ENCODE measurements at regions not wholly inside any gene's neighbourhood (a gene's known extent, or its start where the extent isn't known, plus 50 kb on each side); places are given as distances from the start of the nearest gene placed in this dataset.

DNA sequence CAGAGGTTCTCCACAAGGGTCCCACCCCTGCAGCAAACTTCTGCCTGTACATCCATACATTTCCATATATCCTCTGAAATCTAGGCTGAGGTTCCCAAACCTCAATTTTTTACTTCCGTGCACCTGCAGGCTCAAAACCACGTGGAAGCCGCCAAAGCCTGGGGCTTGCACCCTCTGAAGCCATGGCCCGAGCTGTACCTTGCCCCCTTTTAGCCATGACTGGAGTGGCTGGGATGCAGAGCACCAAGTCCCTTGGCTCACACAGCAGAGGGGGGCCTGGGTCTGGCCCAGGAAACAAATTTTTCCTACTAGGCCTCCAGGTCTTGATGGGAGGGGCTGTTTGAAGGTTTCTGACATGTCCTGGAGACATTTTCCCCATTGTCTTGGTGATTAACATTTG is 84.4 kb downstream of the FSCB start (continued):
- TF ChIP-seq, protein P1, sequence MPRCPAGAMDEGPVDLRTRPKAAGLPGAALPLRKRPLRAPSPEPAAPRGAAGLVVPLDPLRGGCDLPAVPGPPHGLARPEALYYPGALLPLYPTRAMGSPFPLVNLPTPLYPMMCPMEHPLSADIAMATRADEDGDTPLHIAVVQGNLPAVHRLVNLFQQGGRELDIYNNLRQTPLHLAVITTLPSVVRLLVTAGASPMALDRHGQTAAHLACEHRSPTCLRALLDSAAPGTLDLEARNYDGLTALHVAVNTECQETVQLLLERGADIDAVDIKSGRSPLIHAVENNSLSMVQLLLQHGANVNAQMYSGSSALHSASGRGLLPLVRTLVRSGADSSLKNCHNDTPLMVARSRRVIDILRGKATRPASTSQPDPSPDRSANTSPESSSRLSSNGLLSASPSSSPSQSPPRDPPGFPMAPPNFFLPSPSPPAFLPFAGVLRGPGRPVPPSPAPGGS (IDR thresholded peaks at IDR 0.05): no peak
- TF ChIP-seq TFCP2L1 (CRISPR knock-in tag; IDR thresholded peaks at IDR 0.05) (no peak), RNF2 (IDR thresholded peaks at IDR 0.05; ENCODE audit: borderline replicate concordance, low read depth) (no peak)

DNA sequence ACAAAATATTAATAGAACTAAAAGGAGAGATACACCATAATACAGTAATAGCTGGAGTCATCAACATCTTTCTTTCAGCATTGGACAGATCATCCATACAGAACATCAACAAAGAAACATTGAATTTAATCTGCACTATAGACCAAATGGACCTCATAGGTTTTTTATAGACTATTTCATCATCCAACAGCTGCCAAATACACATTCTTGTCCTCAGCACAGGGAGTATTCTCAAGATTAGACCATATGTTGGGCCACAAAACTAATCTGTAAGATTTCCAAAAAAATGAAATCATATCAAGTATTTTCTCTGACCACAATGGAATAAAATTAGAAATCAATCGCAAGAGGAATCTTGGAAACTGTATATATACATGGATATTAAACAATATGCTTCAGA is 86.9 kb downstream of the FSCB start:
- Histone ChIP-seq H3K4me3 (no peak overlapping the region), H3K4me2 (no peak overlapping the region), H3K4me1 (no peaks in the 10 kb centered on the region), H3K9me3 (no peaks in the 10 kb centered on the region), H3K27ac (no peak overlapping the region)
- TF ChIP-seq, protein P2, sequence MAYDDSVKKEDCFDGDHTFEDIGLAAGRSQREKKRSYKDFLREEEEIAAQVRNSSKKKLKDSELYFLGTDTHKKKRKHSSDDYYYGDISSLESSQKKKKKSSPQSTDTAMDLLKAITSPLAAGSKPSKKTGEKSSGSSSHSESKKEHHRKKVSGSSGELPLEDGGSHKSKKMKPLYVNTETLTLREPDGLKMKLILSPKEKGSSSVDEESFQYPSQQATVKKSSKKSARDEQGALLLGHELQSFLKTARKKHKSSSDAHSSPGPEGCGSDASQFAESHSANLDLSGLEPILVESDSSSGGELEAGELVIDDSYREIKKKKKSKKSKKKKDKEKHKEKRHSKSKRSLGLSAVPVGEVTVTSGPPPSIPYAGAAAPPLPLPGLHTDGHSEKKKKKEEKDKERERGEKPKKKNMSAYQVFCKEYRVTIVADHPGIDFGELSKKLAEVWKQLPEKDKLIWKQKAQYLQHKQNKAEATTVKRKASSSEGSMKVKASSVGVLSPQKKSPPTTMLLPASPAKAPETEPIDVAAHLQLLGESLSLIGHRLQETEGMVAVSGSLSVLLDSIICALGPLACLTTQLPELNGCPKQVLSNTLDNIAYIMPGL (CRISPR knock-in tag; IDR thresholded peaks at IDR 0.05; ENCODE audit: borderline replicate concordance): no peak
- TF ChIP-seq, protein P3, sequence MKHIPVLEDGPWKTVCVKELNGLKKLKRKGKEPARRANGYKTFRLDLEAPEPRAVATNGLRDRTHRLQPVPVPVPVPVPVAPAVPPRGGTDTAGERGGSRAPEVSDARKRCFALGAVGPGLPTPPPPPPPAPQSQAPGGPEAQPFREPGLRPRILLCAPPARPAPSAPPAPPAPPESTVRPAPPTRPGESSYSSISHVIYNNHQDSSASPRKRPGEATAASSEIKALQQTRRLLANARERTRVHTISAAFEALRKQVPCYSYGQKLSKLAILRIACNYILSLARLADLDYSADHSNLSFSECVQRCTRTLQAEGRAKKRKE (CRISPR knock-in tag; IDR thresholded peaks at IDR 0.05; ENCODE audit: low read depth): no peak
- no peak for TF ChIP-seq TP53 (CRISPR knock-in tag; IDR thresholded peaks at IDR 0.05)
- ChIA-PET POLR2A (no interaction called here), CTCF (no interaction called here)
- no peak for ATAC-seq
- 77% methylated on average over 1 of the region's 1 CpG for WGBS (ENCODE audit: missing lambda C conversion rate)
- FAIRE-seq: no peak
- DNase-seq (ENCODE audit: low read depth in 1 of 2, low spot score in 1 of 2): no peak

DNA sequence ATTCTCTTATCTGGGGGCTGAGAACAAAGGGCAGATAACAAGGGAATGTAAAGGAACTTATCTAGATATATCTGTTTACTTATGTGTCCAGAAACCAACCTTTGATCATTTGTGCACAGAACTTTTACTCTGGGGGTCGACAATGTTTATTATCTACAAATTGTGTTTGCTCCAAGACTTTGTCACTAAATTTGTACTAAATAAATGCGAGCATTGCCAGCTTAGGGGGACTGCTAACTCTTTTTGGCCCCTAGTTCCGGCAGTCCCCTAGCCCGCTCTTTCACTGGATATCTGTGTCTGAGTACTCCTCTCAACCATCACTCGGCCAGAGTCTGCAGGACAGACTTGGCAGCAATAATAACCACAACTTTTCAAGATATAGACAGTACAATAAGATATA is 88.2 kb downstream of the FSCB start:
- POLR2A ChIA-PET: no interaction called here
- ATAC-seq: no peak
- Histone ChIP-seq H3K4me2 (no peak overlapping the region), H3K27ac (no peak overlapping the region), H3K9me3 (no peaks in the 10 kb centered on the region), H3K4me3 (no peak overlapping the region), H3K4me1 (no peaks in the 10 kb centered on the region)
- TF ChIP-seq RFX5 (IDR thresholded peaks at IDR 0.05) (no peak), FOXS1 (CRISPR knock-in tag; IDR thresholded peaks at IDR 0.05) (no peak), MYC (IDR thresholded peaks at IDR 0.05; ENCODE audit: borderline replicate concordance, low read length) (no peak), ZNF302 (CRISPR knock-in tag; IDR thresholded peaks at IDR 0.05) (no peak), ESRRA (IDR thresholded peaks at IDR 0.05; ENCODE audit: borderline replicate concordance, low read length) (no peak), POLR2AphosphoS2 (conservative IDR thresholded peaks at IDR 0.05; ENCODE audit: low read length) (no peak), SREBF2 (IDR thresholded peaks at IDR 0.05) (no peak), HDAC2 (IDR thresholded peaks at IDR 0.05) (no peak), CBX8 (IDR thresholded peaks at IDR 0.05) (no peak), JUNB (IDR thresholded peaks at IDR 0.05) (no peak), BHLHE40 (IDR thresholded peaks at IDR 0.05; ENCODE audit: low read depth, low read length) (no peak), PHF8 (IDR thresholded peaks at IDR 0.05; ENCODE audit: borderline replicate concordance, low read depth) (no peak), NPAS2 (CRISPR knock-in tag; IDR thresholded peaks at IDR 0.05; ENCODE audit: borderline replicate concordance) (no peak), EP300 (IDR thresholded peaks at IDR 0.05) (no peak)
- TF ChIP-seq, protein P1 (IDR thresholded peaks at IDR 0.05): no peak
- TF ChIP-seq, protein P2 (CRISPR knock-in tag; IDR thresholded peaks at IDR 0.05; ENCODE audit: borderline replicate concordance): no peak
- TF ChIP-seq, protein P4, sequence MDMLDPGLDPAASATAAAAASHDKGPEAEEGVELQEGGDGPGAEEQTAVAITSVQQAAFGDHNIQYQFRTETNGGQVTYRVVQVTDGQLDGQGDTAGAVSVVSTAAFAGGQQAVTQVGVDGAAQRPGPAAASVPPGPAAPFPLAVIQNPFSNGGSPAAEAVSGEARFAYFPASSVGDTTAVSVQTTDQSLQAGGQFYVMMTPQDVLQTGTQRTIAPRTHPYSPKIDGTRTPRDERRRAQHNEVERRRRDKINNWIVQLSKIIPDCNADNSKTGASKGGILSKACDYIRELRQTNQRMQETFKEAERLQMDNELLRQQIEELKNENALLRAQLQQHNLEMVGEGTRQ (IDR thresholded peaks at IDR 0.05): no peak
- TF ChIP-seq, protein P5, sequence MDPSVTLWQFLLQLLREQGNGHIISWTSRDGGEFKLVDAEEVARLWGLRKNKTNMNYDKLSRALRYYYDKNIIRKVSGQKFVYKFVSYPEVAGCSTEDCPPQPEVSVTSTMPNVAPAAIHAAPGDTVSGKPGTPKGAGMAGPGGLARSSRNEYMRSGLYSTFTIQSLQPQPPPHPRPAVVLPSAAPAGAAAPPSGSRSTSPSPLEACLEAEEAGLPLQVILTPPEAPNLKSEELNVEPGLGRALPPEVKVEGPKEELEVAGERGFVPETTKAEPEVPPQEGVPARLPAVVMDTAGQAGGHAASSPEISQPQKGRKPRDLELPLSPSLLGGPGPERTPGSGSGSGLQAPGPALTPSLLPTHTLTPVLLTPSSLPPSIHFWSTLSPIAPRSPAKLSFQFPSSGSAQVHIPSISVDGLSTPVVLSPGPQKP (IDR thresholded peaks at IDR 0.05; ENCODE audit: low read depth, low read length): no peak
- TF ChIP-seq, protein P3 (CRISPR knock-in tag; IDR thresholded peaks at IDR 0.05; ENCODE audit: low read depth): no peak
- TF ChIP-seq, protein P6, sequence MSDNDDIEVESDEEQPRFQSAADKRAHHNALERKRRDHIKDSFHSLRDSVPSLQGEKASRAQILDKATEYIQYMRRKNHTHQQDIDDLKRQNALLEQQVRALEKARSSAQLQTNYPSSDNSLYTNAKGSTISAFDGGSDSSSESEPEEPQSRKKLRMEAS (IDR thresholded peaks at IDR 0.05): no peak
- FAIRE-seq: no peak
- 25% methylated on average over 5 of the region's 5 CpGs for WGBS (ENCODE audit: missing lambda C conversion rate)
- CTCF ChIA-PET: interaction anchor here (0.7 kb wide), 1 partner anchor 153 kb away, joined by 3 read pairs; no protein-coding TSS in a partner anchor
- DNase-seq (ENCODE audit: low read depth in 1 of 2, low spot score in 1 of 2): no peak
